Fibroblast of lung (primary cell): ENCODE measurements at regions not wholly inside any gene's neighbourhood (a gene's known extent, or its start where the extent isn't known, plus 50 kb on each side); places are given as distances from the start of the nearest gene placed in this dataset.

ENCODE experiments used
- EZH2 ChIP-seq: IDR thresholded peaks from 2 replicates; pipeline ENCODE4 v1.5.1; 2012; ENCODE audit warnings: low read length, control low read depth, mild to moderate bottlenecking; ENCODE audit errors: missing control alignments
- TF ChIP-seq, protein P1 (sequence below), 2 donors: IDR thresholded peaks in 1 of 2; conservative IDR thresholded peaks in 1 of 2; 1 replicate in 1 of 2; 2 replicates in 1 of 2; pipeline ENCODE4 v1.5.1; 2011 to 2012; ENCODE audit warnings: low read length in 2 of 2, control low read depth in 1 of 2, inconsistent platforms in 1 of 2, low read depth in 1 of 2, mild to moderate bottlenecking in 1 of 2

DNA sequence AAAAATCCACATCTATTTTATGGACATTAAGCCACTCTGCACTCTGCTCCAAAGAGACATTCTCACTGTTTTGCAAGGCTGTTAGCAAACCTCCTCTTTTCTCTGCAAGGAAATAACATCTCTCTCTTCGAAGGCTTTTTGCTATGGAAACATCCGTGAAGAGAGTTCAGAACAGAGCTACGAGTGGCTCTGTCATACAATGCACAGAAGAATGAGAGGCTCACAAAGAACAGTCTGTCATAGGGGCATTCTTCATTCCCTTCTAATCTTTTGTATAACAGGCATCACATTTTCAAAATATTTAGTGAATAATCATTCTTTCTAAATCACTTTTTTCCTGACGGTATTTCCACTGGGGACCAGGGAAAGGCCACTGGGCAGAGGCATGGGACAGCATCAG lies 346.1 kb downstream of the IRS2 start:
- TF ChIP-seq, protein P1, sequence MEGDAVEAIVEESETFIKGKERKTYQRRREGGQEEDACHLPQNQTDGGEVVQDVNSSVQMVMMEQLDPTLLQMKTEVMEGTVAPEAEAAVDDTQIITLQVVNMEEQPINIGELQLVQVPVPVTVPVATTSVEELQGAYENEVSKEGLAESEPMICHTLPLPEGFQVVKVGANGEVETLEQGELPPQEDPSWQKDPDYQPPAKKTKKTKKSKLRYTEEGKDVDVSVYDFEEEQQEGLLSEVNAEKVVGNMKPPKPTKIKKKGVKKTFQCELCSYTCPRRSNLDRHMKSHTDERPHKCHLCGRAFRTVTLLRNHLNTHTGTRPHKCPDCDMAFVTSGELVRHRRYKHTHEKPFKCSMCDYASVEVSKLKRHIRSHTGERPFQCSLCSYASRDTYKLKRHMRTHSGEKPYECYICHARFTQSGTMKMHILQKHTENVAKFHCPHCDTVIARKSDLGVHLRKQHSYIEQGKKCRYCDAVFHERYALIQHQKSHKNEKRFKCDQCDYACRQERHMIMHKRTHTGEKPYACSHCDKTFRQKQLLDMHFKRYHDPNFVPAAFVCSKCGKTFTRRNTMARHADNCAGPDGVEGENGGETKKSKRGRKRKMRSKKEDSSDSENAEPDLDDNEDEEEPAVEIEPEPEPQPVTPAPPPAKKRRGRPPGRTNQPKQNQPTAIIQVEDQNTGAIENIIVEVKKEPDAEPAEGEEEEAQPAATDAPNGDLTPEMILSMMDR (conservative IDR thresholded peaks at IDR 0.05 in 1 of 2, IDR thresholded peaks at IDR 0.05 in 1 of 2; ENCODE audit: low read depth in 1 of 2, low read length in 2 of 2) = no peak
- no peak for TF ChIP-seq EZH2
